NCI-H2196 treated with DMSO at 0.1 percent for 48 hours (cell line): ENCODE measurements at regions not wholly inside any gene's neighbourhood (a gene's known extent, or its start where the extent isn't known, plus 50 kb on each side); places are given as distances from the start of the nearest gene placed in this dataset.
"Not testable (repeated sequence)": the region's sequence is repeated elsewhere in the genome, so short reads cannot be mapped to it uniquely, and the experiment has no call there.

Experiments used
- DNase-seq: peaks from one replicate; lab custom pipeline; 2025; ENCODE audit not compliant: unreplicated experiment; lab: John Stamatoyannopoulos, UW

DNA sequence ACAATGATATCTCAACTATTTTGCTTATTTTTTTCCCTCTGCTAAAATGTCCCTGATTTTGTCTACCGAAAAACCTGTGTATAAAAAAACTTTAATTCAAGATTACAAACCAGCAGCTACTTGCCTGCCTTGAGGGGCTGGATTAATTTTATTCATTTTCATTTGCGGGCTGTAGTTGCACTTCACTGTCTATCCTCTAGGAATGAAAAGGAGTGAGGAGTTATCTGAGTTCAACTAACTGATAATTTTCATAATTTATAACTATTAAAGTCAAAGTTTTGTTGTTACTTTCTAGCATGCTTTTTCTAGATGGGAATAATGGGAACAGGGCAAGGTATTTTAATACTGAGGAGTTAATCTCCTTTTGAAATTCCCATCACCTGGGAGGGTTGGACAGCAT is 50.3 kb upstream of the AGTPBP1 start:
- DNase-seq, result not testable (repeated sequence)

DNA sequence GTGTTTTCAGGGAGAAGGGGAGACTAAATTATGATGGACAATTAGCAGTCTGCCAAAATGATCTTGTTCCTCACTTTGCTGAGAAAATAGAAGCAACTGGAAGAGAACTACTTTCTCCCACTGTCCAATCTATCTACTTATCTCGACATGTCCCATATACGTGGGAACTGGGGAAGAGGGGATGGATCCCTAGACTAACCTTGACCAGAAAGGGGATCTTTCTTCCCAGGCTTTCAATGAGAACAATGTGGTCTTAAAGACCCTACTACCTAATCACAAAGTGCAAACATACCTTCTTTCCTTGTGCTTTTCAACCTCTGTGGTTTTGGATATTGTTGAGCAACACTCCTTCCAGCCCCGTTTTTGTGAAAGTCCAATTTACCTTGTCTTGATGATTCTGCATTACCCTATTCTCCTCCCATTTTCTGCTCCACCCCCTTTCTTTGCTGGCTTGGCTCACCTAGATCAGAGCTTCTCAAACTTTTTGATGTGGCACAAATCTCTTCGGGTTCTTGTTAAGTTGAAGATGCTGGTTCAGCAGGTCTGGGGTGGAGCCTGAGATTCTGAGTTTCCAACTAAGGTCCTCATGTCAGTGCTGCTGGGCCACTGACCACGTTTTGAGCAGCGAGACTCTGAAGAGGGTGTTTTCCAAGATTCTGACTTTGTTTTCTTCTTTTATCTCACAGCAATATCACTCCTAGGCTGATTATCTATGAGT is 61.4 kb upstream of the AGTPBP1 start:
- DNase-seq, result not testable (repeated sequence)

DNA sequence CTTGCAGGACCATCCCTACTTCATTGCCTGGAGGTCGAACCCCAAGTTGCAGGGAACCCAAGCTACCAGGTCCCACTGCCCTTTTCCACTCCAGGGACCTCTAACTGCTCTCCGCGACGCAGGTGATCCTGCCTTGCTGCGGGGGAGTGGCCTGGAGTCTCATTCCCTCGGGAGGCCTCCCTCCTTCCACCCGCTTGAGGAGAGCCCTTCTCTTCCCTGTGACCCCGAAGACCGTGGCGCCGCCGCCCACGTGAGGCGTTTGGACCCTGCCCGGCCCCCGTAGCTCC is 63.0 kb upstream of the AGTPBP1 start:
- DNase-seq, result not testable (repeated sequence)

DNA sequence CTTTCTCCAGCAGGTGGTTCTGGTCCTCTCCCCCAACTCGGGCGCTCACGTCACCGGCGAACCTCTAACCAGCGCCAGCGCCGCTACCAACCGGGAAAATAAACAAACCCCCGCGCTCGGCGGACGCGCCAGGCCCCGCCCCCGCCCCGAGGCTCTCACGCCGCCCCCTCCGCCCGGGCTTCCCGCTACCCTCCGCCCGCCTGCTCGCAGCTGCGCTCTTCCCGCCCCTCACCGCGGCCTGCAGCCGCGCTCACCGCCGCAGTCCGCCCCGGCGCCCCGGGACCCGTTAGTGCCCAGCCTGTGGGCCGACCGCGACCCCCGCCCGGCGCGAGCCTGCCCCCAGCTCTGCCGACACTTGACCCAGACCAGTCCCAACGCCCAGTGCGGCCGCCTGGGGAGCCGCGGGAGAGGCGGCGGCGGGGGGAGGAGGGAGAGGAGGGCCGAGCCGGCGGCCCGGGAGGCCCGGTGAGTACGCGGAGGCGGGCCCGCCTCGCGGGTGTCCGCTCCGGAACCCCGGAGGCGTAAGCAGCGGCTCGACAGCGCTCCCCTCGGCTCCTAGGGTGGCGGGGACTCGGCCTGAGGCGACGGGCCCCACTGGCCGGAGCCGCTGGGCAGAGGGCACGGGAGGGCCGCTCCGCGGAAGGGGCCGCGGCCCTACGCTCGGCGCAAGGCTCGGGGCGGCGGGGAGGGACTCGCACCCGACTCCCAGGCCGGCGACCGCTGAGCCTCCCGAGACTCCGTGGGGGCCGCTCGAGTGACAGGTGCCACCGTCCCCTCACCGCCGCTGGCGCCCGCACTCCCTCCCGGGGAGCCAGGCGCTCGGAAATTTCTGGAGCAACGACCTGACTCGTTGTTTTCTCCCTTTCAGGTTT is 63.6 kb upstream of the AGTPBP1 start:
- DNase-seq, result peak; percentile 42

DNA sequence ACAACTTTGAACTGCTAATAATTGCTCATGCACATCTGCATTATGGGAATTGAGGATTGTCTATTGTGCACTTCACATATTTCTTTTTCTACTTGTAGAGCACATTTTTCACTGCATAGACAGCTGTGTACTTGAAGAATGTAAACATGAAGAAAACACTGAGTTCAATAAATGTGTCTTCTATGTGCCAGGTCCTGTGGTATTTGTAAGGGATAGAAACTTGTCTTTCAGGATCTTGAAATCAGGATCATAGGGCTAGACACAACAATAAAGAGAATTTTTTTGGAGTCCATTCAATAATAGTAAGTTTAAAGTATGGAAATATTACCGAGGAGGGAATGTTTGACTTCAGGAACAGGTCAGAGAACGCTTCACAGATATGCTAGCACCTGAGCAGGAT is 66.6 kb upstream of the AGTPBP1 start:
- not testable (repeated sequence) for DNase-seq

DNA sequence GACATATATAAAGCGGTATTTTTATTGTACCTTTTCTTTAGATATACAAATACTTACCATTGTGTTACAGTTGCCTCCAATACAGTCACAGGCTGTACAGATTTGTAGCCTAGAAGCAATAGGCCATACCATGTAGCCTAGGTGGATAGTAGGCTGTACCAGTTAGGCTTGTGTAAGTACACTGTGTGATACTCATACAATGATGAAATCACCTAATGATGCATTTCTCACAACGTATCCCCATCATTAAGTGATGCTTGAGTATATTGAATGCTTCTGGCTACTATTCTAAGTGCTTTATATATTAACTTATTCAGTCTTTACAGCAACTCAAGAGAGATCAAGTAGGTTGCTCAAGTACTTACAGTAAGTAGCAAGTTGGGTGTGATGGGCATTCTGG is 71.6 kb upstream of the AGTPBP1 start:
- DNase-seq, result not testable (repeated sequence)

DNA sequence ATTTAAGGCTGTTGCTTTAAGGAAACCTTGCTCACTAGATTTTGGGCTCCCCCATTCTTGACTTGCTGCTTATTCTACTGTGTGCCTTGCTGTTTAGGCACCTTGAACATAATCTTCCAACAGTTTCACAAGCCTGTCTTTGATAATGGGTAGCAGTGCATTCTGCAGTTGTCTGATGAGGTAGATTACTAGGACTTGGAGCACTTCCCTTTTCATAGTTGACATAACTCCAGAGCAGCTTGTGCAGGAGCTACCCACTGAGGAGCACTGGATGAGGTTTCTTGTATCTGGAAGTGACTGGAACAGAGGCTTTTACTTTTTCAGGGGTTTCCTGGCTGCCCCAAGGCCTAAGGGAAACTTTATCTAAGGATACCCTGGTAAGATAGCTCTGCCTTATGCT is 73.0 kb upstream of the AGTPBP1 start:
- DNase-seq, result not testable (repeated sequence)

DNA sequence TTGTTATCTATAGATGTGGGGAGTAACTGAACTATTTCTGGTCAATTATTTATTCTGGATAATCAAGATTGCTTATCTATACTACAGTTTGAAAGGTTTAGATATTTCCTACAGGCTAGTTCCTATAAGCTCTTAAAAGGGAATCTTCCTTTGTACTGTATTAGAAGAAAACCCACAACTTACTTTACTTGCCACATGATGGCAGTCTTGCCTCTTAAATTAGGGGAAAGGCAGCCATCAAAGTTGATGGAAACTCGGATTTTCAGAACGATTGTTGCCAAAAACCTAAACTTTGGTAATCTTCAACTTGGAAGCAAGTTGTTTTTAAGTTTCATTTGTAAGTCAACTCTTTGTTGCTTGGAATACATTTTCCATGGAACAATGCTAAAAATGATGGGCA is 77.2 kb upstream of the AGTPBP1 start:
- not testable (repeated sequence) for DNase-seq

DNA sequence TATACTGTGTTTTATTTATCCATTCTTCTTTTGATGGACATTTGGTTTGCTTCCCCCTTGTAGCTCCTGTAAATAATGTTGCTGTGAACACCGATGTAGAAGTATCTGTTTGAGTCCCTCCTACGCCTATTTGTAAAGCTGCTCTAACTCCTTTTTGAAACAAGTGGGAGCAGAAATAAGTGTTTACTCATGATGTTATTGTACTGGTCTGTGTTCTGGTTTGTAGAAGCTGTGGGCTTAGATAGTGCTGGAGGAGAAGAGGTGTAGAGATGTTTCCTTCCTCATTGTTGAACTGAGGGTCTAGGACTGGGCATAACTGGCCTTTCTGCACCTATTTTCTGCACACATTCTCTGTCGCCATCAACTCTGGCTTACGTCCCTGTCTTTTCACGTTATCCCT is 78.8 kb upstream of the AGTPBP1 start:
- not testable (repeated sequence) for DNase-seq

DNA sequence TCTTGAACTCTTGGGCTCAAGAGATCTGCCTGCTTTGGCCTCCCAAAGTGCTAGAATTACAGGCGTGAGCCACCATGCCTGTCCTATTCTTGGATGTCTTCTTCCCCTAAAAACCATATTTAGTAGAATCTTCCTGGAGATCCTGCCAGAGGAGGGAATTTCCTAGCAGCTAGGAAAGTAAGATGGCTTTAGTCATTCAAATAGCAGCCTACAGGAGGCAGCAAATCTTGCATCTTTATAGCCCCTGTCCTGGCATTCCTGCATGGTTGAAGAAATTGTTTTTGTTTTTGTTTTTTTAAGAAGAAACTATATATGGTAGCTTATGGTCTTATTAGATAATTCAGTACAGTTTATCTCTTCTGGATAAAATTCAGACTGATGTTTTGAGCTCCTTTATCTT is 83.2 kb upstream of the AGTPBP1 start:
- not testable (repeated sequence) for DNase-seq

DNA sequence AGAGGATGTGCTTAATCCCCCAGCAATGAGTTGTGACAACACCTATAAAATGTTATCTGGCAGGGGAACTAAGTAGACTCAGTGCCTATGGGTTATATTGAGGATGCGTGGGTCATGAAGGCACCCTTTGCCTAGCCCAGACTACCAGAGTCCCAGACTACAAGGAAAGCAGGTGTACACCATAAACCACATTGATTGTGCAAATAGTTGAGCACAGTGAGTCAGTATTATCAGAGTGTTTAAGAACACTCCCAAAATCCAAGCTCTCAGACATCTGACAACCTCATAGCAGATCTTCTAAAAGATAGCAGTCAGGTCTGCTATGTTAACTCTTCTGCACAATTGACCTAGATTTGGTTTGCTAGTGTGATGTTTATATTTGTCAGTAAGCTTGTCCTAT is 92.8 kb upstream of the AGTPBP1 start:
- DNase-seq, result not testable (repeated sequence)

DNA sequence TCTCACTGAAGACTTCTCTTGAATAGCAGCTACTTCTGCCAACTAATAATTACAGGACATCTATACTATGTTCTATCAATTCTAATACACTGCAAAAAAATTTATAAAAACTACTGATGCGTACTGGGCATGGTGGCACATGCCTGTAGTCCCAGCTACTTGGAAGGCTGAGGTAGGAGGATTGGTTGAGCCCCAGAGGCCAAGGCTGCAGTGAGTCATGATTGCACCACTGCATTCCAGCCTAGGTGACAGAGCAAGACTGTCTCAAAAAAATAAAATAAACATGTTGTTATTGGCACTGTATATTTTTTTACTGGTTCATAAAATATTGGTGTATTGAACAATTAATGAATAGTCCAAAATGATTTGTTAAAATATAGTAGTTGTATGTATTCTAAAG is 97.0 kb upstream of the NAA35 start:
- DNase-seq, result not testable (repeated sequence)

DNA sequence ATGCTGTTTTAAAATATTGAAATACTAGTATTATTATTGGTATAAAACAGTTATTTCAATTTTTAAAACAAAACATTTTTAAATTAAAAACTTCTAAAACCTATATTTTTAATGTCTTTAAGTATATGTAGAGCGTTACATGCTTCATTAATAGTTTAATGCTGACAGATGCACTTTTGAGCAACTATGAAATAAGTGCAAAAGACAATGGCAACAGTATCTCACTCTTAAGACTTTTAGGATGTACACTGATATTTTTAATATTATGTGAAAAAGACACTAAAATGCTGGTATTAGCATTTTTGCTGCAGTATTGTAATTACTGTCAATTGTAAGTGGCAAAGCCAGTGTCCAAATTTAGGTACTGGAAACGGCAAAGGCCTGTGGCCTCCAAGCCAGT is 93.2 kb upstream of the NAA35 start:
- DNase-seq, result not testable (repeated sequence)

DNA sequence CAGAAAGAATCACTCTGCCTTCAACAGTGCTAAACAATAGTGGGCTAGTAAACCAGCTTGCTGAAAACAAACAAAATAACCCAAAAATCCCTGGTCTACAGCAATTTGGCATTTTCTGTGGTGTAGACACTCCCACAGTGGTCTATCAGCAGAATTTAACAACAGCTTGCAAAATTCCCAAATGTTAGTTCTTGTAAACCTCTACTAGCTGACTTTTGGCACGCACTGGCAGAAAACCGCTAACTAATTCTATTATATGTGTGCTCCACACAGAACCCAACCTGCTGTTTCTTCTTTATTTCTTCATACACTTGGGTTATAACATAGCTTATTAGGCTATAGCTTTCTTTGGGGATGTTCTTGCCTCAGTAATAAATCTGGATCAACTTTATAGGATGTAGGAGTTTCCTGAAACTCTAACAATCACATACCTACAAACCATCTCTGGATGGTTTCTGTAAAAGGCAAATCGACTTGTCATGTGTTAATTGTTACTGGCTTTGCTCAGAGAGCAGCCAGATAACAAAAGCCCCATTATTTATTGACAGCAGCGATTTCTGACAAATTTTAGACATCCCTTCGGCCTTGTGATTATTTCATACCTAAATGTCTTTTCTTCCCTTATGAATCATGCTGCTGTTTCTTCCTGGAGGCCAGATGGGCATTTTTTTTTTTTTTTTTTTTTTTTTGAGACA is 82.7 kb upstream of the NAA35 start:
- no peak for DNase-seq

DNA sequence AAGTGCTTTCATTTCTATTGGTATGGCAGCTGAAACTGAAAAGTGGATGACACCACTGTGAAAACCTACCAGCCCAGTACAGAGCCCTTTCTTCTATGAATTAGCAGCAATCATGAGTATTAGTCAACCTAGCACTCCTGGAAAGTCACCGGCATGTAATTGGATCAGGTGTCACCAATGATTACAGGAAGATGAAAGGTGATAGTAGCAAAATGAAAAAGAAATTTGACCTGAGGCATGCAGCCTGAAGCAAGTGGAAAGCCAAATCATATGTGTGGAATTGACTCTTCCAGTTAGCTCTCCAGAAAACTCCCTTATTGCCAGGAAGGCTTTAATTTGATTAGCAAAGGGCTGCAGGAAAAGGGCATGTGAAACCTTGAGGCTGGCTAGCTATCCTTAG is 81.2 kb upstream of the NAA35 start:
- peak; percentile 4 for DNase-seq

DNA sequence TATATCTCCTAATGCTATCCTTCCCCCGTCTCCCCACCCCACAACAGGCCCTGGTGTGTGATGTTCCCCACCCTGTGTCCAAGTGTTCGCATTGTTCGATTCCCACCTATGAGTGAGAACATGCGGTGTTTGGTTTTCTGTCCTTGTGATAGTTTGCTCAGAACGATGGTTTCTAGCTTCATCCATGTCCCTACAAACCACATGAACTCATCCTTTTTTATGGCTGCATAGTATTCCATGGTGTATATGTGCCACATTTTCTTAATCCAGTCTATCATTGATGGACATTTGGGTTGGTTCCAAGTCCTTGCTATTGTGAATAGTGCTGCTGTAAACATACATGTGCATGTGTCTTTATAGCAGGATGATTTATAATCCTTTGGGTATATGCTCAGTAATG is 79.1 kb upstream of the NAA35 start:
- DNase-seq, result not testable (repeated sequence)

DNA sequence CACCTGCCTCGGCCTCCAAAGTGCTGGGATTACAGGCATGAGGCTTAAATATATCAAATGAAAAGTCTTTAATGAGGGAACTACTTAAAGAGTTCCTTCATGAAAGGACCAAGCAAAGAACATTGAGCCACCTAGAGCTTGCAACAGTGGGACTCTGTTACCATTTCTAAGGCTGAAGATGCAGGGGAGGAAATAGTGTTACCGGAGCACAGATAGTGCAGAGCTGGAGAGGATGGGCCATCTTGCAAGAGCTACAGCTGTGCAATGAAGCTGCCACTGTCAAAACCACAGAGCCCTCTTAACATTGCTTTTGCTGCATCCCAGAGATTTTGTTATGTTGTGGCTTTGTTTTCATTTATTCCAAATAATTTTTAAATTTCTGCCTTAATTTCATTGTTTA is 77.1 kb upstream of the NAA35 start:
- DNase-seq, result no peak

DNA sequence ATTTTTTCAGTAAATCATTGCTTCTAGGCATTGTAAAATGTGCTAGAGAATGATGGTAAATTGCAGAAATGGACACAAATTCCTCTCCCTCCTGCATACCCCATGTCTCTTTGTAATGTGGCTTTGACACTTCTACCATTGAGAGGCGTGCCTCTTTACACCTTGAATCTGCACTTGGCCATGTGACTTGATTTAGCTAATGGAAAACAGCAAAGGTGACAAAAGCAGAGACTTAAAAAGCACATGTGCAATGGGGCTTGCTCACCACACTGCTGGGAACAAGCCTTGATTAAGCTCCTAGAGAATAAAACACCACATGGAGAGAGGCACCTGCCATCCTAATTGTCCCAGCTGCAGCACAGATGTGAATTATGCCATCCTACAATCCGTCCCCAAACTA is 69.9 kb upstream of the NAA35 start:
- no peak for DNase-seq

DNA sequence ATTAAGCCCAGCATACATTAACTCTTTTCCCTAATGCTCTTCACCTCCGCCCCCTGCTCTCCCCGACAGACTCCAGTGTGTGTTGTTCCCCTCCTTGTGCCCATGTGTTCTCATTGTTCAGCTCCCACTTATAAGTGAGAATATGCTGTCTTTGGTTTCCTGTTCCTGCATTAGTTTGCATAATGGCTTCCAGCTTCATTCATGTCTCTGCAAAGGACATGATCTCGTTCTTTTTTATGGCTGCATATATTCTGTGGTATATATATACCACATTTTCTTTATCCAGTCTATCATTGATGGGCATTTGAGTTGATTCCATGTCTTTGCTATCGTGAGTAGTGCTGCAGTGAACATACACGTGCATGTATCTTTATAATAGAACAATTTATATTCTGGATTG is 69.3 kb upstream of the NAA35 start:
- DNase-seq, result not testable (repeated sequence)

DNA sequence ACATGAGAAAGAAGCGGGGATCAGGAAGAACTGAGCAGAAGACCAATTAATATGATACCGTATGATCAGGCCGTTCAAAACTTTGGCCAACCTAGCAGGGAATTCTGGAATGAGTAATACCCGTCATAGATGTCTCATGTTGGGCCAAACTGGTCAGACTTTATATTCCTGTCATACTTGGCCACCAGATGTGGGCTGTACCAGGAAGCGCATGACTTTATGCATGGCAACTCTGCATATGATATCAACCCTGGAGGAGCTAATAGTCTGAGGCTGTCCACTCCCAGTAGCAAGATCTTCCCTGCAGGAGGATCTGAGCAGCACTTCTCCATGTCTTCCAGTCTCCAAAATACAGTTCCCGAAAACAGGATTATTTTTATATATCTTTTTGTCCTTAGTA is 68.5 kb upstream of the NAA35 start:
- DNase-seq, result no peak

DNA sequence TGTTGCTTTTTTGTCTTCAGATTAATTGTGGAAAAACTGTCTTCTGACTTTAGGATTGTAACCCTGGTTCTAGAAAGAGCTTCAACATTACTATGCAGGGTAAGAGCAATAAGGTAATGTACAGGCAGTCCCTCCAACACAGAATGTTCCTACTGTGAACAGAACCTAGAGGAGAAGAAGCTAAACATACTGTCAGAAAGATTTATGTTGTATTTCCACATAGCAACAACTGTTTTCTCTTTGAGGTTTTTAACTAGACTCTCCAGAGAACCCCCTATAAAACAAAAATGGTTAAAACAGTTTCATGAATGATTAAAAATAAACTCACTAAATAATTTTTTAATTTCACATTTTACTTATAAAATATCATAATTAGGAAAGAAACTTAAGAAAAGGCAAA is 64.3 kb upstream of the NAA35 start:
- DNase-seq, result no peak
